ENCODE measurements at regions not wholly inside any gene's neighbourhood (a gene's known extent, or its start where the extent isn't known, plus 50 kb on each side); places are given as distances from the start of the nearest gene placed in this dataset.

- TF ChIP-seq, protein P1, sequence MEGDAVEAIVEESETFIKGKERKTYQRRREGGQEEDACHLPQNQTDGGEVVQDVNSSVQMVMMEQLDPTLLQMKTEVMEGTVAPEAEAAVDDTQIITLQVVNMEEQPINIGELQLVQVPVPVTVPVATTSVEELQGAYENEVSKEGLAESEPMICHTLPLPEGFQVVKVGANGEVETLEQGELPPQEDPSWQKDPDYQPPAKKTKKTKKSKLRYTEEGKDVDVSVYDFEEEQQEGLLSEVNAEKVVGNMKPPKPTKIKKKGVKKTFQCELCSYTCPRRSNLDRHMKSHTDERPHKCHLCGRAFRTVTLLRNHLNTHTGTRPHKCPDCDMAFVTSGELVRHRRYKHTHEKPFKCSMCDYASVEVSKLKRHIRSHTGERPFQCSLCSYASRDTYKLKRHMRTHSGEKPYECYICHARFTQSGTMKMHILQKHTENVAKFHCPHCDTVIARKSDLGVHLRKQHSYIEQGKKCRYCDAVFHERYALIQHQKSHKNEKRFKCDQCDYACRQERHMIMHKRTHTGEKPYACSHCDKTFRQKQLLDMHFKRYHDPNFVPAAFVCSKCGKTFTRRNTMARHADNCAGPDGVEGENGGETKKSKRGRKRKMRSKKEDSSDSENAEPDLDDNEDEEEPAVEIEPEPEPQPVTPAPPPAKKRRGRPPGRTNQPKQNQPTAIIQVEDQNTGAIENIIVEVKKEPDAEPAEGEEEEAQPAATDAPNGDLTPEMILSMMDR (IDR thresholded peaks at IDR 0.05): no peak
- TF ChIP-seq POLR2AphosphoS5 (IDR thresholded peaks at IDR 0.05; ENCODE audit: low read depth, low read length) (no peak), TCF7L2 (IDR thresholded peaks at IDR 0.05; ENCODE audit: low read depth, low read length) (no peak), REST (IDR thresholded peaks at IDR 0.05; ENCODE audit: insufficient read depth in 1 of 2, low read depth in 2 of 2, low read length in 1 of 2) (no peak), SIN3A (IDR thresholded peaks at IDR 0.05; ENCODE audit: borderline replicate concordance, insufficient read depth, low read depth, low read length) (no peak)
These were observed 187.7 kb upstream of the MPDZ start for GRCh38 chr9:13467157-13467556.
